ENCODE measurements at regions not wholly inside any gene's neighbourhood (a gene's known extent, or its start where the extent isn't known, plus 50 kb on each side); places are given as distances from the start of the nearest gene placed in this dataset.
A peak's percentile ranks its signal among the peaks of the same experiment; 100 is the strongest.
"Not testable (repeated sequence)": the region's sequence is repeated elsewhere in the genome, so short reads cannot be mapped to it uniquely, and the experiment has no call there.

GRCh38 chr6:157727629-157728182 lies 95.3 kb upstream of the SNX9 start:
- Histone ChIP-seq H3K9me3 (replicated peaks) (peaks cover 25% of the 10 kb centered on the region), H3K27ac (replicated peaks) (peak overlapping the region; percentile 70), H3K27me3 (ENCODE audit: low read depth) (no peaks in the 10 kb centered on the region), H3K4me1 (peaks cover 15% of the 10 kb centered on the region), H3K36me3 (no peaks in the 10 kb centered on the region), H3K4me3 (no peak overlapping the region)
- DNase-seq: no peak
- TF ChIP-seq CTCF (IDR thresholded peaks at IDR 0.05; ENCODE audit: borderline replicate concordance): no peak
- intact Hi-C loops (cut with micrococcal nuclease): no loop called here

- intact Hi-C loops (cut with micrococcal nuclease): no loop called here
- TF ChIP-seq CTCF (IDR thresholded peaks at IDR 0.05; ENCODE audit: borderline replicate concordance): no peak
- Histone ChIP-seq H3K27me3 (ENCODE audit: low read depth) (no peaks in the 10 kb centered on the region), H3K27ac (replicated peaks) (peak overlapping the region; percentile 70), H3K4me3 (no peak overlapping the region), H3K36me3 (no peaks in the 10 kb centered on the region), H3K4me1 (peaks cover 15% of the 10 kb centered on the region), H3K9me3 (replicated peaks) (peaks cover 25% of the 10 kb centered on the region)
- no peak for DNase-seq
These were observed 94.7 kb upstream of the SNX9 start for GRCh38 chr6:157728183-157728881.

- intact Hi-C loops (cut with micrococcal nuclease): no loop called here
- no peak overlapping the region for H3K4me3 ChIP-seq
- no peak for TF ChIP-seq CTCF (IDR thresholded peaks at IDR 0.05; ENCODE audit: borderline replicate concordance)
- H3K27me3 ChIP-seq (ENCODE audit: low read depth): no peaks in the 10 kb centered on the region
- peaks cover 15% of the 10 kb centered on the region for H3K4me1 ChIP-seq
- DNase-seq: no peak
- no peaks in the 10 kb centered on the region for H3K36me3 ChIP-seq
- H3K9me3 ChIP-seq (replicated peaks): no peaks in the 10 kb centered on the region
- no peak overlapping the region for H3K27ac ChIP-seq (replicated peaks)
These were observed 91.8 kb upstream of the SNX9 start for GRCh38 chr6:157731221-157731620.

GRCh38 chr6:157732007-157732406 lies 91.0 kb upstream of the SNX9 start:
- no peaks in the 10 kb centered on the region for H3K9me3 ChIP-seq (replicated peaks)
- H3K27ac ChIP-seq (replicated peaks): no peak overlapping the region
- no peak for TF ChIP-seq CTCF (IDR thresholded peaks at IDR 0.05; ENCODE audit: borderline replicate concordance)
- no peaks in the 10 kb centered on the region for H3K27me3 ChIP-seq (ENCODE audit: low read depth)
- H3K4me1 ChIP-seq: peaks cover 8% of the 10 kb centered on the region
- no peaks in the 10 kb centered on the region for H3K36me3 ChIP-seq
- DNase-seq: no peak
- no peak overlapping the region for H3K4me3 ChIP-seq
- intact Hi-C loops (cut with micrococcal nuclease): no loop called here

GRCh38 chr6:157732416-157733161 lies 90.5 kb upstream of the SNX9 start:
- intact Hi-C loops (cut with micrococcal nuclease): no loop called here
- no peaks in the 10 kb centered on the region for H3K9me3 ChIP-seq (replicated peaks)
- no peak for TF ChIP-seq CTCF (IDR thresholded peaks at IDR 0.05; ENCODE audit: borderline replicate concordance)
- H3K27ac ChIP-seq (replicated peaks): no peak overlapping the region
- H3K27me3 ChIP-seq (ENCODE audit: low read depth): no peaks in the 10 kb centered on the region
- DNase-seq: no peak
- H3K36me3 ChIP-seq: no peaks in the 10 kb centered on the region
- peaks cover 2% of the 10 kb centered on the region for H3K4me1 ChIP-seq
- no peak overlapping the region for H3K4me3 ChIP-seq

GRCh38 chr6:157736555-157736954 lies 86.5 kb upstream of the SNX9 start:
- H3K27ac ChIP-seq (replicated peaks); intact Hi-C loops (cut with micrococcal nuclease); H3K27me3 ChIP-seq (ENCODE audit: low read depth); H3K36me3 ChIP-seq; H3K4me1 ChIP-seq; H3K4me3 ChIP-seq; DNase-seq; H3K9me3 ChIP-seq (replicated peaks): not testable (repeated sequence)

Measured in left ventricle myocardium inferior (tissue), 1 donor.